HepG2 (cell line): ENCODE measurements at regions not wholly inside any gene's neighbourhood (a gene's known extent, or its start where the extent isn't known, plus 50 kb on each side); places are given as distances from the start of the nearest gene placed in this dataset.

Source experiments
- ATAC-seq: fragments of 200-7000 bp; cut with Tn5 transposase; 3 replicates; pipeline ENCODE4 v1.9.1; 2020; ENCODE audit warnings: mild to moderate bottlenecking, moderate library complexity
- BruUV-seq: library from RNA; stranded (reverse); fragments of 400-500 nt; replicated peaks from 2 replicates; lab custom pipeline; 2021; lab: Mats Ljungman, UMichigan
- CTCF ChIA-PET: fragments of 300-600 bp; formaldehyde crosslinking; extraction: SDS; loops from one replicate; lab custom pipeline; 2021; ENCODE audit warnings: low total read pairs, inconsistent platforms, low intra/inter-chr PET ratio; lab: Yijun Ruan, JAX
- POLR2A ChIA-PET: fragments of 350-600 bp; sonication (Branson Sonifier 250); formaldehyde crosslinking; loops from one replicate; lab custom pipeline; 2020; ENCODE audit warnings: antibody characterized with exemption, inconsistent platforms; lab: Yijun Ruan, JAX
- DNase-seq: peaks from one replicate; pipeline ENCODE4 v3.0.0-alpha.2; 2015; ENCODE audit warnings: low spot score
- FAIRE-seq: peaks from 3 replicates; lab custom pipeline; 2011; peaks lifted over from hg19 to GRCh38; lab: Jason Lieb, UNC
- H2AFZ ChIP-seq: one replicate; pipeline ENCODE4 v1.6.1; 2011; ENCODE audit warnings: low read length, inconsistent platforms
- H3K27ac ChIP-seq: fragments of 300-600 bp; 3 replicates; pipeline ENCODE4 v1.8.0; 2011; ENCODE audit warnings: mixed run types, mild to moderate bottlenecking, mixed read lengths, low read length, inconsistent platforms; ENCODE audit not compliant: insufficient read depth; ENCODE audit errors: extremely low read length
- H3K27me3 ChIP-seq, 2 experiments: fragments of 200-600 bp in 1 of 2; 2 replicates in 1 of 2; 3 replicates in 1 of 2; pipeline versions ENCODE4 v1.6.0 to v1.8.0; 2011; ENCODE audit warnings: low read length in 2 of 2, mild to moderate bottlenecking in 2 of 2, moderate library complexity in 2 of 2, inconsistent platforms in 1 of 2; ENCODE audit not compliant: insufficient read depth in 2 of 2, control insufficient read depth in 1 of 2
- H3K36me3 ChIP-seq, 2 experiments: fragments of 200-600 bp in 1 of 2; replicated peaks in 1 of 2; 2 replicates in 1 of 2; 3 replicates in 1 of 2; pipeline versions ENCODE4 v1.5.1 to v1.8.0; 2011; ENCODE audit warnings: low read length in 2 of 2, inconsistent platforms in 1 of 2; ENCODE audit not compliant: insufficient read depth in 2 of 2, control insufficient read depth in 1 of 2
- H3K4me1 ChIP-seq: 2 replicates; pipeline ENCODE4 v1.5.1; 2012; ENCODE audit warnings: low read length, inconsistent platforms; ENCODE audit not compliant: insufficient read depth
- H3K4me2 ChIP-seq: 2 replicates; pipeline ENCODE4 v1.6.0; 2011; ENCODE audit warnings: low read depth, low read length, inconsistent platforms
- H3K4me3 ChIP-seq, 3 experiments: fragments of 200-600 bp in 1 of 3; sonication (generic), shearing (Covaris generic) in 1 of 3; replicated peaks in 1 of 3; 2 replicates each; pipeline ENCODE4 v1.5.1; 2011 to 2016; ENCODE audit warnings: low read length in 3 of 3, inconsistent platforms in 2 of 3, low read depth in 2 of 3, mild to moderate bottlenecking in 2 of 3, control low read depth in 1 of 3, mixed read lengths in 1 of 3; ENCODE audit not compliant: insufficient read depth in 1 of 3
- H3K79me2 ChIP-seq: one replicate; pipeline ENCODE4 v1.6.1; 2011; ENCODE audit warnings: low read length, inconsistent platforms; ENCODE audit not compliant: insufficient read depth
- H3K9ac ChIP-seq: 2 replicates; pipeline ENCODE4 v1.6.0; 2011; ENCODE audit warnings: mild to moderate bottlenecking, low read depth, low read length, inconsistent platforms; ENCODE audit not compliant: insufficient read depth
- H3K9me3 ChIP-seq: 2 replicates; pipeline ENCODE4 v1.5.1; 2012; ENCODE audit warnings: mild to moderate bottlenecking, low read length
- H4K20me1 ChIP-seq: 2 replicates; pipeline ENCODE4 v1.6.0; 2011; ENCODE audit warnings: inconsistent platforms, mild to moderate bottlenecking, low read length, moderate library complexity; ENCODE audit not compliant: insufficient read depth
- BRCA1 ChIP-seq: sonication (generic); formaldehyde crosslinking; IDR thresholded peaks from 2 replicates; pipeline ENCODE4 v1.4.0; 2020; ENCODE audit warnings: missing genetic modification reagents
- MAF1 ChIP-seq: sonication (generic); formaldehyde crosslinking; IDR thresholded peaks from 2 replicates; pipeline ENCODE4 v1.5.0; 2020; ENCODE audit warnings: missing genetic modification reagents, borderline replicate concordance
- SP1 ChIP-seq, 2 experiments: fragments of 450-650 bp in 1 of 2; sonication (generic) in 1 of 2; formaldehyde crosslinking in 1 of 2; IDR thresholded peaks; 2 replicates each; pipeline versions ENCODE4 v1.4.0 to v1.6.1; 2016 to 2020; ENCODE audit warnings: missing genetic modification reagents in 1 of 2
- THAP11 ChIP-seq: IDR thresholded peaks from 2 replicates; pipeline ENCODE4 v1.6.1; 2016; ENCODE audit warnings: missing biosample characterization, missing genetic modification reagents
- THAP9 ChIP-seq: sonication (generic); formaldehyde crosslinking; IDR thresholded peaks from 2 replicates; pipeline ENCODE4; 2020; ENCODE audit warnings: missing genetic modification reagents, mild to moderate bottlenecking, borderline replicate concordance
- ZMYM2 ChIP-seq: sonication (generic); formaldehyde crosslinking; IDR thresholded peaks from 2 replicates; pipeline ENCODE4 v1.8.0; 2022; ENCODE audit warnings: mild to moderate bottlenecking, missing genetic modification reagents
- ZNF670 ChIP-seq: sonication (generic); formaldehyde crosslinking; IDR thresholded peaks from 2 replicates; pipeline ENCODE4 v1.8.0; 2022; ENCODE audit warnings: mild to moderate bottlenecking, missing genetic modification reagents, borderline replicate concordance
- ZSCAN5A ChIP-seq: sonication (generic); formaldehyde crosslinking; IDR thresholded peaks from 2 replicates; pipeline ENCODE4 v1.8.0; 2022; ENCODE audit warnings: mild to moderate bottlenecking, missing genetic modification reagents, borderline replicate concordance
- WGBS: methylation state at CpG from one replicate; pipeline ENCODE4 v1.1.6; 2017; ENCODE audit warnings: low lambda C conversion rate; 5-methylcytosine and 5-hydroxymethylcytosine counted together
- in situ Hi-C: cut with HindIII; loops from 2 replicates; pipeline ENCODE4 v1.10.0; 2017; ENCODE audit warnings: low pct_unique_long_range_greater_than_20kb; ENCODE audit not compliant: extremely low pct_ligation_motif_present
- intact Hi-C: fragments of 100-400 bp; cut with micrococcal nuclease; formaldehyde crosslinking; loops from one replicate; pipeline ENCODE4 v1.10.0; 2022; ENCODE audit not compliant: unreplicated experiment

- intact Hi-C loops: no loop called here
- peaks cover 0 to 2% of the 10 kb centered on the region in 2 experiments; a peak in 3 of 5 replicates for H3K27me3 ChIP-seq
- H3K36me3 ChIP-seq: no peaks in the 10 kb centered on the region
- ATAC-seq: no peak
- 57% methylated on average over 8 of the region's 8 CpGs for WGBS
- no peak overlapping the region for H2AFZ ChIP-seq
- no peaks in the 10 kb centered on the region for H3K4me1 ChIP-seq
- no peaks in the 10 kb centered on the region for H3K9me3 ChIP-seq
- BruUV-seq: no TSS peak
- no peak overlapping the region for H3K4me3 ChIP-seq
- TF ChIP-seq MAF1 (CRISPR knock-in tag) (no peak), BRCA1 (CRISPR knock-in tag) (no peak), THAP11 (CRISPR knock-in tag) (no peak), SP1 (IDR thresholded peaks at IDR 0.05) (no peak), SP1 (CRISPR knock-in tag; IDR thresholded peaks at IDR 0.05) (no peak), THAP9 (no peak), ZSCAN5A (CRISPR knock-in tag) (no peak), ZNF670 (CRISPR knock-in tag) (no peak), ZMYM2 (no peak)
- no peak overlapping the region for H3K27ac ChIP-seq
- ChIA-PET POLR2A (no interaction called here), CTCF (no interaction called here)
- no peak overlapping the region for H3K4me2 ChIP-seq
- no peak for DNase-seq
- FAIRE-seq: no peak
- in situ Hi-C loops: no loop called here
- H3K79me2 ChIP-seq: no peaks in the 10 kb centered on the region
- no peaks in the 10 kb centered on the region for H4K20me1 ChIP-seq
- no peak overlapping the region for H3K9ac ChIP-seq
Measured at GRCh38 chr5:77906806-77907205, 130.7 kb upstream of the TBCA start.
